H1 (cell line): ENCODE measurements at regions not wholly inside any gene's neighbourhood (a gene's known extent, or its start where the extent isn't known, plus 50 kb on each side); places are given as distances from the start of the nearest gene placed in this dataset.

Experiments
- CTCF ChIA-PET: fragments of 300-600 bp; sonication (Branson Sonifier 250); formaldehyde crosslinking; loops from one replicate; lab custom pipeline; 2021; ENCODE audit not compliant: partially characterized antibody; lab: Charles Lee
- POLR2A ChIA-PET: fragments of 300-600 bp; sonication (Branson Sonifier 250); formaldehyde crosslinking; loops from one replicate; lab custom pipeline; 2021; ENCODE audit warnings: inconsistent platforms; ENCODE audit not compliant: partially characterized antibody; lab: Charles Lee
- DNase-seq, 2 experiments: peaks; one replicate each; pipeline versions ENCODE4 v3.0.0 to v3.0.0-alpha.2; 2010 to 2022; ENCODE audit warnings: low spot score in 2 of 2, low read depth in 1 of 2, mixed read lengths in 1 of 2
- FAIRE-seq: peaks from 2 replicates; lab custom pipeline; 2011; peaks lifted over from hg19 to GRCh38; lab: Jason Lieb, UNC
- H2AFZ ChIP-seq: 2 replicates; pipeline ENCODE4 v1.8.1; 2012; ENCODE audit warnings: low read length, inconsistent platforms
- H2AK5ac ChIP-seq: 2 replicates; pipeline ENCODE4 v1.6.1; 2013; ENCODE audit warnings: low read depth, low read length
- H2BK120ac ChIP-seq: replicated peaks from 2 replicates; pipeline ENCODE3; 2013; ENCODE audit warnings: low read depth, low read length, inconsistent platforms
- H2BK12ac ChIP-seq: 2 replicates; pipeline ENCODE4 v1.6.1; 2013; ENCODE audit warnings: low read depth, low read length
- H2BK15ac ChIP-seq: 2 replicates; pipeline ENCODE4 v1.6.1; 2013; ENCODE audit warnings: low read length
- H2BK20ac ChIP-seq: 2 replicates; pipeline ENCODE4 v1.6.1; 2013; ENCODE audit warnings: low read length
- H2BK5ac ChIP-seq: 2 replicates; pipeline ENCODE4 v1.6.1; 2013; ENCODE audit warnings: low read depth, low read length
- H3K14ac ChIP-seq: 2 replicates; pipeline ENCODE4 v1.6.1; 2013; ENCODE audit warnings: inconsistent platforms; ENCODE audit not compliant: insufficient read length
- H3K18ac ChIP-seq: 2 replicates; pipeline ENCODE4 v1.6.1; 2013; ENCODE audit warnings: low read length; ENCODE audit errors: extremely low read depth
- H3K23ac ChIP-seq: 2 replicates; pipeline ENCODE4 v1.6.1; 2013; ENCODE audit warnings: inconsistent platforms; ENCODE audit not compliant: insufficient read length
- H3K23me2 ChIP-seq: 2 replicates; pipeline ENCODE4 v1.6.1; 2013; ENCODE audit warnings: low read depth, low read length
- H3K27ac ChIP-seq: 2 replicates; pipeline ENCODE4 v1.6.1; 2011; ENCODE audit warnings: low read depth, low read length, inconsistent platforms
- H3K27me3 ChIP-seq, 4 experiments: replicated peaks in 1 of 4; 1 replicate in 1 of 4; 2 replicates in 3 of 4; pipeline versions ENCODE4 v1.6.1 to v1.8.1; 2011 to 2013; ENCODE audit warnings: low read length in 3 of 4, mild to moderate bottlenecking in 3 of 4, inconsistent platforms in 2 of 4, mixed read lengths in 2 of 4, moderate library complexity in 1 of 4; ENCODE audit not compliant: control insufficient read depth in 3 of 4, insufficient read depth in 3 of 4; ENCODE audit errors: extremely low read depth in 1 of 4
- H3K36me3 ChIP-seq, 4 experiments: 2 replicates each; pipeline versions ENCODE4 v1.6.1 to v1.8.1; 2011 to 2013; ENCODE audit warnings: mild to moderate bottlenecking in 4 of 4, low read length in 3 of 4, moderate library complexity in 2 of 4, control low read depth in 1 of 4, inconsistent platforms in 1 of 4; ENCODE audit not compliant: insufficient read depth in 4 of 4, control insufficient read depth in 2 of 4
- H3K4ac ChIP-seq: replicated peaks from 2 replicates; pipeline ENCODE3; 2013; ENCODE audit warnings: low read length, low read depth, mixed read lengths, inconsistent platforms; ENCODE audit not compliant: insufficient read length
- H3K4me1 ChIP-seq, 4 experiments: replicated peaks in 1 of 4; 1 replicate in 1 of 4; 2 replicates in 3 of 4; pipeline versions ENCODE4 v1.6.1 to v1.8.1; 2011 to 2013; ENCODE audit warnings: low read length in 3 of 4, inconsistent platforms in 2 of 4, mixed read lengths in 1 of 4; ENCODE audit not compliant: insufficient read depth in 4 of 4, control insufficient read depth in 3 of 4
- H3K4me2 ChIP-seq, 2 experiments: 2 replicates each; pipeline versions ENCODE4 v1.6.1 to v1.8.1; 2011 to 2013; ENCODE audit warnings: low read depth in 2 of 2, low read length in 2 of 2, control low read depth in 1 of 2, inconsistent platforms in 1 of 2, mild to moderate bottlenecking in 1 of 2; ENCODE audit not compliant: insufficient read depth in 1 of 2
- H3K4me3 ChIP-seq, 4 experiments: fragments of 200-600, 300-600 bp in 1 of 4; sonication (generic), shearing (Covaris generic), sonication (Bioruptor Twin) in 1 of 4; 2 replicates each; pipeline versions ENCODE4 v1.5.1 to v1.8.1; 2011 to 2016; ENCODE audit warnings: low read length in 4 of 4, low read depth in 3 of 4, control low read depth in 2 of 4, inconsistent platforms in 2 of 4, mild to moderate bottlenecking in 2 of 4, mixed read lengths in 1 of 4, moderate library complexity in 1 of 4; ENCODE audit not compliant: insufficient read depth in 2 of 4; ENCODE audit errors: extremely low read depth in 1 of 4
- H3K56ac ChIP-seq: replicated peaks from 2 replicates; pipeline ENCODE3; 2013; ENCODE audit warnings: low read depth, mild to moderate bottlenecking, mixed read lengths, low read length, inconsistent platforms; ENCODE audit not compliant: insufficient read length
- H3K79me1 ChIP-seq: 2 replicates; pipeline ENCODE4 v1.6.1; 2013; ENCODE audit warnings: low read depth, low read length, control low read depth
- H3K79me2 ChIP-seq, 2 experiments: 2 replicates each; pipeline versions ENCODE4 v1.6.1 to v1.8.1; 2012 to 2013; ENCODE audit warnings: low read length in 2 of 2, mild to moderate bottlenecking in 2 of 2, inconsistent platforms in 1 of 2; ENCODE audit not compliant: insufficient read depth in 2 of 2, control insufficient read depth in 1 of 2
- H3K9ac ChIP-seq, 4 experiments: replicated peaks in 1 of 4; 1 replicate in 1 of 4; 2 replicates in 3 of 4; pipeline versions ENCODE4 v1.6.1 to v1.8.1; 2011 to 2013; ENCODE audit warnings: low read depth in 3 of 4, low read length in 3 of 4, control low read depth in 2 of 4, mild to moderate bottlenecking in 2 of 4, moderate library complexity in 2 of 4, inconsistent platforms in 1 of 4; ENCODE audit errors: extremely low read depth in 1 of 4
- H3K9me3 ChIP-seq, 2 experiments: 2 replicates each; pipeline versions ENCODE4 v1.6.1 to v1.8.1; 2012 to 2013; ENCODE audit warnings: mild to moderate bottlenecking in 2 of 2, moderate library complexity in 2 of 2, control low read depth in 1 of 2, inconsistent platforms in 1 of 2, low read depth in 1 of 2, low read length in 1 of 2, mixed read lengths in 1 of 2; ENCODE audit not compliant: insufficient read depth in 2 of 2
- H4K20me1 ChIP-seq, 2 experiments: replicated peaks in 1 of 2; 2 replicates each; pipeline versions ENCODE3 to v1.8.1; 2011 to 2013; ENCODE audit warnings: inconsistent platforms in 2 of 2, low read length in 2 of 2, mild to moderate bottlenecking in 1 of 2; ENCODE audit not compliant: insufficient read depth in 2 of 2, control insufficient read depth in 1 of 2
- H4K5ac ChIP-seq: 2 replicates; pipeline ENCODE4 v1.6.1; 2013; ENCODE audit warnings: low read length, low read depth, mixed read lengths, inconsistent platforms; ENCODE audit not compliant: insufficient read length
- H4K8ac ChIP-seq: 2 replicates; pipeline ENCODE4 v1.8.0; 2013; ENCODE audit warnings: mild to moderate bottlenecking, moderate library complexity, low read length, inconsistent platforms; ENCODE audit not compliant: insufficient read depth; ENCODE audit errors: extremely low read depth
- H4K91ac ChIP-seq: replicated peaks from 2 replicates; pipeline ENCODE3; 2013; ENCODE audit warnings: low read length, mixed read lengths, inconsistent platforms; ENCODE audit not compliant: insufficient read length
- ASH2L ChIP-seq: fragments of 200-600, 300-600 bp; sonication (generic); IDR thresholded peaks from one replicate; pipeline ENCODE4 v1.7.1; 2017; ENCODE audit warnings: low read length
- BCL11A ChIP-seq, 2 experiments: IDR thresholded peaks; one replicate each; pipeline ENCODE4 v1.6.1; 2011; ENCODE audit warnings: low read depth in 2 of 2, low read length in 2 of 2, mild to moderate bottlenecking in 2 of 2
- RAD21 ChIP-seq, 2 experiments: IDR thresholded peaks in 1 of 2; conservative IDR thresholded peaks in 1 of 2; 2 replicates each; pipeline ENCODE4 v1.6.1; 2011; ENCODE audit warnings: low read depth in 2 of 2, low read length in 2 of 2, improper control_type of control experiment in 1 of 2, inconsistent platforms in 1 of 2, mild to moderate bottlenecking in 1 of 2, moderate library complexity in 1 of 2
- RBBP5 ChIP-seq: IDR thresholded peaks from 2 replicates; pipeline ENCODE4 v1.7.1; 2012; ENCODE audit warnings: low read depth, mild to moderate bottlenecking, inconsistent platforms, low read length, moderate library complexity, borderline replicate concordance
- WGBS, 2 experiments: shearing (Covaris generic) in 1 of 2; methylation state at CpG; one replicate each; pipeline versions ENCODE4 v1.1.6 to v1.1.7; 2013 to 2015; ENCODE audit warnings: low lambda C conversion rate in 2 of 2, mixed read lengths in 2 of 2, inconsistent platforms in 1 of 2, low coverage in 1 of 2, missing lambda C conversion rate in 1 of 2; ENCODE audit not compliant: insufficient replicate concordance in 2 of 2, insufficient coverage in 1 of 2, insufficient read length in 1 of 2; ENCODE audit errors: extremely low coverage in 1 of 2, missing lambda C conversion rate in 1 of 2; 5-methylcytosine and 5-hydroxymethylcytosine counted together

GRCh38 chr3:72776-73175 is 123.8 kb upstream of the CHL1 start:
- H4K5ac ChIP-seq = no peak overlapping the region
- H2AK5ac ChIP-seq = no peak overlapping the region
- no peak overlapping the region for H3K56ac ChIP-seq
- H2BK15ac ChIP-seq = no peak overlapping the region
- H2AFZ ChIP-seq = peak overlapping the region; percentile 85; the same call in 1 of the 2 replicates
- no peaks in the 10 kb centered on the region for H3K79me2 ChIP-seq
- 80% methylated on average over 1 of the region's 1 CpG; no CpG with 5 or more reads in 1 of the 2 experiments for WGBS, 2 experiments
- no peak overlapping the region for H2BK20ac ChIP-seq
- no peak for FAIRE-seq
- H3K4me1 ChIP-seq = peaks cover 0 to 5% (median under 1%) of the 10 kb centered on the region in 4 experiments; a peak in 2 of 7 replicates
- POLR2A ChIA-PET = no interaction called here
- H3K23me2 ChIP-seq = no peaks in the 10 kb centered on the region
- H3K27me3 ChIP-seq = no peaks in the 10 kb centered on the region
- H3K9ac ChIP-seq = no peak overlapping the region
- no peak overlapping the region for H3K4ac ChIP-seq
- H4K20me1 ChIP-seq = no peaks in the 10 kb centered on the region
- no peak for DNase-seq
- H3K79me1 ChIP-seq = no peaks in the 10 kb centered on the region
- no peak overlapping the region for H3K23ac ChIP-seq
- no peak overlapping the region for H4K8ac ChIP-seq
- no peak overlapping the region for H2BK120ac ChIP-seq
- H3K27ac ChIP-seq = no peak overlapping the region
- no peak overlapping the region for H3K18ac ChIP-seq
- CTCF ChIA-PET = interaction anchor here (0.6 to 1.8 kb wide), 4 partner anchors 10 to 282 kb away, joined by 3 to 7 read pairs (median 3); no protein-coding TSS in a partner anchor
- H2BK5ac ChIP-seq = no peak overlapping the region
- H3K4me2 ChIP-seq = no peak overlapping the region; a peak in 1 of 4 replicates
- no peaks in the 10 kb centered on the region for H3K9me3 ChIP-seq
- H3K14ac ChIP-seq = no peak overlapping the region
- H3K36me3 ChIP-seq = no peaks in the 10 kb centered on the region
- H2BK12ac ChIP-seq = no peak overlapping the region
- H3K4me3 ChIP-seq = no peak overlapping the region
- no peak overlapping the region for H4K91ac ChIP-seq
- TF ChIP-seq ASH2L (no peak), RBBP5 (no peak), RAD21 (IDR thresholded peaks at IDR 0.05 in 1 of 2, conservative IDR thresholded peaks at IDR 0.05 in 1 of 2; ENCODE audit: low read depth in 2 of 2, low read length in 2 of 2) (no peak), BCL11A (IDR thresholded peaks at IDR 0.05; ENCODE audit: low read depth in 2 of 2, low read length in 2 of 2) (no peak)
